NT2/D1 (cell line): ENCODE measurements at regions not wholly inside any gene's neighbourhood (a gene's known extent, or its start where the extent isn't known, plus 50 kb on each side); places are given as distances from the start of the nearest gene placed in this dataset.

ENCODE experiments used
- YY1 ChIP-seq: IDR thresholded peaks from 2 replicates; pipeline ENCODE4 v1.6.1; 2011; ENCODE audit not compliant: insufficient read length, insufficient read depth
- ZNF274 ChIP-seq: IDR thresholded peaks from 2 replicates; pipeline ENCODE4 v1.6.1; 2011; ENCODE audit warnings: mild to moderate bottlenecking, low read depth, low read length

DNA sequence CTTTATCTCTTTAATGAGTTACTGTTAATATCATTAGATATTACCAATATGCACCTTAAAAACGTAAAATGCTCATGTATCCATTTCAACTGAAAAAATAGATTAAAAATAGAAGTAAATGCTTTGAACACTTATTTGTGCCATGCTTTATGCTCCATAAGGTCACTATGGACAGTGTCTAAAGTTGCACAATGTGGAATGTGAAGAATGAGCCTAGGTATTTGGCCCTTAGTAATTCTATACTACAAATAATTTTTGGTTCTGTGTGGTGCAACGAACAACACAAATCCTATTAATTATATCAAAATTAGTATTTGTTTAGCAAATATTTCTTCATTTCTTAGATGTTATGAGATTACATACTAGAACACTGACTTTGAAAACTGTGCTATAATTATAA lies 469.9 kb upstream of the TUSC1 start:
- TF ChIP-seq YY1 (no peak), ZNF274 (no peak)
